PC-9 (cell line): ENCODE measurements at regions not wholly inside any gene's neighbourhood (a gene's known extent, or its start where the extent isn't known, plus 50 kb on each side); places are given as distances from the start of the nearest gene placed in this dataset.

Source experiments
- BruUV-seq: library from RNA; stranded (reverse); fragments of 400-500 nt; replicated peaks from 2 replicates; lab custom pipeline; 2021; lab: Mats Ljungman, UMichigan
- CTCF ChIA-PET: fragments of 300-600 bp; sonication (Branson Sonifier 250); formaldehyde crosslinking; loops from one replicate; lab custom pipeline; 2022; ENCODE audit warnings: antibody characterized with exemption; lab: Charles Lee
- POLR2A ChIA-PET: fragments of 300-600 bp; sonication (Branson Sonifier 250); formaldehyde crosslinking; loops from one replicate; lab custom pipeline; 2022; ENCODE audit warnings: antibody characterized with exemption; ENCODE audit not compliant: unreplicated experiment; lab: Charles Lee
- DNase-seq, 2 experiments: peaks; one replicate each; pipeline versions ENCODE4 v3.0.0 to v3.0.0-alpha.2; 2015 to 2022; ENCODE audit warnings: mixed read lengths in 1 of 2
- H2AFZ ChIP-seq: fragments of 200-600 bp; sonication (generic); 2 replicates; pipeline ENCODE4 v1.8.1; 2017; ENCODE audit warnings: antibody characterized with exemption
- H3F3A ChIP-seq: fragments of 200-600 bp; sonication (generic); 2 replicates; pipeline ENCODE4 v1.8.1; 2017; ENCODE audit warnings: antibody characterized with exemption, mild to moderate bottlenecking, low read depth; ENCODE audit not compliant: insufficient read depth
- H3K27ac ChIP-seq: fragments of 200-600 bp; sonication (generic); 2 replicates; pipeline ENCODE4 v1.6.1; 2016; ENCODE audit warnings: mixed run types
- H3K27me3 ChIP-seq: fragments of 200-600 bp; sonication (generic); 2 replicates; pipeline ENCODE4 v1.6.1; 2016; ENCODE audit warnings: low read depth, mixed run types; ENCODE audit not compliant: insufficient read depth
- H3K36me3 ChIP-seq: fragments of 200-600 bp; sonication (generic); 2 replicates; pipeline ENCODE4 v1.6.1; 2016; ENCODE audit warnings: low read depth, mixed run types
- H3K4me1 ChIP-seq: fragments of 200-600 bp; sonication (generic); replicated peaks from 2 replicates; pipeline ENCODE4 v1.6.1; 2016; ENCODE audit warnings: mixed run types; ENCODE audit not compliant: insufficient read depth
- H3K4me2 ChIP-seq: fragments of 200-600 bp; sonication (generic); 2 replicates; pipeline ENCODE4 v1.6.1; 2017; ENCODE audit warnings: mixed run types
- H3K4me3 ChIP-seq: fragments of 200-600 bp; sonication (generic); 2 replicates; pipeline ENCODE4 v1.6.1; 2016; ENCODE audit warnings: mixed run types
- H3K79me2 ChIP-seq: fragments of 200-600 bp; sonication (generic); 2 replicates; pipeline ENCODE4 v1.6.1; 2017; ENCODE audit warnings: low read depth, mixed run types
- H3K9me2 ChIP-seq: fragments of 200-600 bp; sonication (generic); 2 replicates; pipeline ENCODE4 v1.8.1; 2017; ENCODE audit warnings: mild to moderate bottlenecking; ENCODE audit not compliant: insufficient read depth
- H3K9me3 ChIP-seq: fragments of 200-600 bp; sonication (generic); 2 replicates; pipeline ENCODE4 v1.8.1; 2016; ENCODE audit warnings: low read depth; ENCODE audit not compliant: insufficient read depth
- H4K20me1 ChIP-seq: fragments of 200-600 bp; sonication (generic); 2 replicates; pipeline ENCODE4 v1.8.1; 2017; ENCODE audit not compliant: insufficient read depth
- CTCF ChIP-seq: fragments of 200-600 bp; sonication (generic); conservative IDR thresholded peaks from 2 replicates; pipeline ENCODE4 v1.6.1; 2017; ENCODE audit warnings: mixed run types, antibody characterized with exemption, mild to moderate bottlenecking, moderate library complexity
- EZH2 ChIP-seq: fragments of 200-600 bp; sonication (generic); IDR thresholded peaks from 2 replicates; pipeline ENCODE4 v1.8.0; 2017; ENCODE audit warnings: antibody characterized with exemption, low read depth
- intact Hi-C: fragments of 100-400 bp; cut with micrococcal nuclease; formaldehyde crosslinking; loops from one replicate; pipeline ENCODE4 v1.10.0; 2022; ENCODE audit not compliant: unreplicated experiment

GRCh38 chr16:86632206-86632605 is 53.9 kb downstream of the FOXL1 start:
- TF ChIP-seq CTCF: no peak
- no peak for DNase-seq
- intact Hi-C loops: no loop called here
- Histone ChIP-seq H3K4me1 (no peaks in the 10 kb centered on the region), H4K20me1 (no peaks in the 10 kb centered on the region), H3K4me2 (no peak overlapping the region), H3K27me3 (peaks cover 100% of the 10 kb centered on the region), H2AFZ (no peak overlapping the region), H3K36me3 (no peaks in the 10 kb centered on the region), H3K9me2 (no peaks in the 10 kb centered on the region), H3K27ac (no peak overlapping the region), H3K9me3 (no peaks in the 10 kb centered on the region), H3K4me3 (no peak overlapping the region), H3K79me2 (no peaks in the 10 kb centered on the region), H3F3A (no peaks in the 10 kb centered on the region)
- ChIA-PET CTCF (no interaction called here), POLR2A (no interaction called here)
- BruUV-seq: no TSS peak

GRCh38 chr16:86632944-86633343 is 54.6 kb downstream of the FOXL1 start:
- H3K4me1 ChIP-seq: no peaks in the 10 kb centered on the region
- POLR2A ChIA-PET: no interaction called here
- H4K20me1 ChIP-seq: no peaks in the 10 kb centered on the region
- H3K36me3 ChIP-seq: no peaks in the 10 kb centered on the region
- H2AFZ ChIP-seq: no peak overlapping the region
- H3K4me2 ChIP-seq: no peak overlapping the region
- no peaks in the 10 kb centered on the region for H3K9me2 ChIP-seq
- H3K27ac ChIP-seq: no peak overlapping the region
- no peaks in the 10 kb centered on the region for H3F3A ChIP-seq
- H3K27me3 ChIP-seq: peaks cover 100% of the 10 kb centered on the region
- BruUV-seq: no TSS peak
- intact Hi-C loops: no loop called here
- H3K4me3 ChIP-seq: no peak overlapping the region
- no peak for TF ChIP-seq EZH2
- no peak for TF ChIP-seq CTCF
- no peak for DNase-seq
- no peaks in the 10 kb centered on the region for H3K9me3 ChIP-seq
- no peaks in the 10 kb centered on the region for H3K79me2 ChIP-seq
- CTCF ChIA-PET: no interaction called here

GRCh38 chr16:86634292-86634691 is 55.9 kb downstream of the FOXL1 start:
- Histone ChIP-seq H3K4me3 (no peak overlapping the region), H2AFZ (no peak overlapping the region), H3K4me2 (no peak overlapping the region), H3K79me2 (no peaks in the 10 kb centered on the region), H3K36me3 (no peaks in the 10 kb centered on the region), H3K4me1 (no peaks in the 10 kb centered on the region), H4K20me1 (no peaks in the 10 kb centered on the region), H3K27me3 (peaks cover 100% of the 10 kb centered on the region), H3K9me3 (no peaks in the 10 kb centered on the region), H3F3A (no peaks in the 10 kb centered on the region), H3K27ac (no peak overlapping the region), H3K9me2 (no peaks in the 10 kb centered on the region)
- intact Hi-C loops: no loop called here
- CTCF ChIA-PET: no interaction called here
- DNase-seq: no peak
- POLR2A ChIA-PET: no interaction called here
- TF ChIP-seq CTCF (no peak), EZH2 (no peak)
- BruUV-seq: no TSS peak
